AG08395 (cell line): ENCODE measurements at regions not wholly inside any gene's neighbourhood (a gene's known extent, or its start where the extent isn't known, plus 50 kb on each side); places are given as distances from the start of the nearest gene placed in this dataset.

Experiments
- DNase-seq: peaks from one replicate; pipeline ENCODE4 v3.0.0; 2012; ENCODE audit warnings: mixed read lengths, low spot score

DNA sequence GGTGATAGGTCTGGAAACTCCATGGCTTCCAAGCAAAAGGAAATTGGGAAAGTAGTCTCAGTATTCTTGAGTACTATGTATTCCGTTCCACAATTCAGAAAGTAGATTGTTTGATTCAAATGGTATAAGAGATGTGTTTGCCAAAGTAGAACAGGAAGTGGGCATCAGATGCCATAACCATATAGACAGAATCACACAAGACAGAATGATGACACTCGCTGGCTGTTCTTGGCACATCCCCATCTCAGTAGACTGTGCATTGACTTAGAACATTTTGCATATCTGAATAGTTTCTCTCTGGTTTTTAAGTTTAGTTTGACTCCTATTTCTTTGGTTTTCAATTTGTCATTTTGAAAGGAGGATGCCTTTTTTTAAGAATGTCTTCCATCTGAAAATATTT, 221.1 kb upstream of the RGS6 start:
- no peak for DNase-seq

GRCh38 chr14:71711619-71712018, 220.6 kb upstream of the RGS6 start:
- peak; percentile 86 for DNase-seq

DNA sequence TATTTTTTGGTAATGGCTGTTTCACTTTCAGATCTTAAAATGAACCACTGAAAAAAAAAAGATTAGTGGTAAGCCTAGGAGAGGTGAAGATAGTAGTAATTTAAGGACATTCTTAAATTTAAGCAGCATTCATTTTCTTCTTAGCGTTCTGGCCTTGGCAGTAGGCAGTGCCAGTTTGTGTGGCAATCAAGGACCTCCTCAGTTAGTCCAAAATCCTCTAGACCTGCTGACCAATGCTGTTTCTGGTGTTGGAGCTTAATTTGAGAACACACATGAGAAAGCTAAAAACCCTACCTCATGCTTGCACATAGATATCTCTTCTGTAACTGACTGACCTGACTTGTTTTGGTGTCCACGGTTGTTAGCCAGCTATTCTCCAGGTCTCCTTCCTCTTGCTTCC, 219.8 kb upstream of the RGS6 start:
- no peak for DNase-seq

GRCh38 chr14:71713016-71713415, 219.2 kb upstream of the RGS6 start:
- no peak for DNase-seq

DNA sequence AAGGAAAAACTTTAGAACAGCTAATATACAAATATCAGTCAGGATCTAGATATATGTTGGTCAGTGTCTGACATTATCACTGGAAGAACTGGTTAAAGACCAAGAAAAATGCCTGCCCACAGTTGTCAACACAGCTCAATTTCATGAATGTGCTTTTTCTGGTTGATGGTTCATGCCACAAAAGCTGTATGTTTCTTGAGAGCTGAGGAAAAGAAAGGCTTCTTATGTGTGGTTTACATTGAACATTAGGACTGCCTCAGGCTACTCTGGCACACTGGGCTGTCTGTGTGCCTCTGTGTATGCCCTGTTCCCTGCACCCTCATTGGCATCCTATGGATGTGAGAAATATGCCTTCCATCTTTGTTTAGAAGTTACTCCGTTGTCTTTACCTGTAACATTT, 218.8 kb upstream of the RGS6 start:
- DNase-seq, result no peak

GRCh38 chr14:71714225-71714624, 218.0 kb upstream of the RGS6 start:
- peak; percentile 75 for DNase-seq

GRCh38 chr14:71716041-71716772, 216.0 kb upstream of the RGS6 start:
- peak; percentile 47 for DNase-seq

DNA sequence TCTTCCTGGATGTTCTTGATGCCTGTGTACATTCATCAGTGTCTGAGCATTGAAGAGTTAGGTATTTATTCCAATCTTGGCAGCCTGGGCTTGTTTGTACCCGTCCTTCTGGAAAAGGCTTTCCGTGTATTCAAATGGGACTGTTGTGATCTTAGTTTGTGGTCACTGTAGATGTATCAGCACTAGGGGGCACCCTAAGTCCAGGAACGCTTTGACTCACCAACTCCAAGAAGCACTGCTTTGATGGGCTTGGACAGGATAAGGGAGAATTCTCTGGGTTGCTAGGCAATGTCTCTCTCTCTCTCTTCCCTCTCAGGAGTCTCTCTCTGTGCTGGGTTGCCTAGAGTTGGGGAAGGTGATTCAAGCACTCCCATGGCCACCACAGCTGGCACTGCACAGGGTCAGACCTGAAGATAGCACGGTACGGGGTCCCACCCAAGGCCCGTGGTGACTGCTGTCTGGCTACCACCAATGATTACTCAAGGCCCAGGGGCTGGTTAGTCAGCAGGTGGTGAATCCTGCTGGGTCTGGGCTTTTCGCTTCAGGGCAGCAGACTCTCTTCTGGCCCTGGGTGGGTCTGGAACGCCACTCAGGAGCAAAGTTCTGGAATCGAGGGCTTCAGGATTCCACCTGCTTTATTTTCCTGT, 211.1 kb upstream of the RGS6 start:
- DNase-seq, result peak; percentile 72

- DNase-seq, result no peak
Measured at GRCh38 chr14:71721791-71722190, 210.4 kb upstream of the RGS6 start.

- no peak for DNase-seq
Measured at GRCh38 chr14:71722885-71723284, 209.3 kb upstream of the RGS6 start.

DNA sequence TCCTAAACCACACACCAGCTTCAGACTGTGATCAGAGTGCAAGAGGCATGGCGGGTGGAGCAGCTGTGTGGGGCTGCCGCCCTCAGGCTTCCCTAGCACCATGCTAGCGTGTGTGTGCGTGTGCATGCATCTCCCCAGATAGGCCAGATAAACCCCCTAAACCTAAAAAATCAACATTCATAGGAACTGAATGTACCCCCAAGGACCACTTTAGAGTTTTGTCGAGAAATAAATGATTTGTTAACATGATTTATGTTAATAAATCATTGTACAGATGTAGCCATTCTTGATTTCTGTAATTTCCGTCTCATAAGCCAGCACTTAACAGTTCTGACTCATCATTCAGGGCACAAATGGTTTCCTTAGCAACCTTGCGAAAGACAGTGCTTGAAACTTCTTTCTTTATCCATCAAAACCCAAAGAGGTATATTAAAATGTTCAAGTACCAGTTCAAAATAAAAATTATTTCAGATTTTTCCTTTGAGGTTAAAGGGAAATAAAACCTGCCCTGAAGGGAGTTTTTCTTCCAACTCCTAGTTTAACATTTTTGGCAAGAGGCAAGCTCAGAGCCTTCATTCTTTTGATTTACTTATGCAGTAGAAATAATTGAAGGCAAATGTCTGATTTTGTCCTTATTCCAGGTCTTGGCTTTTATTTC, 206.2 kb upstream of the RGS6 start:
- peak; percentile 79 for DNase-seq

GRCh38 chr14:71726580-71727021, 205.6 kb upstream of the RGS6 start:
- peak; percentile 19 for DNase-seq

- DNase-seq, result no peak
Measured at GRCh38 chr14:71728386-71728785, 203.8 kb upstream of the RGS6 start.

- DNase-seq, result no peak
Measured at GRCh38 chr14:71729596-71729995, 202.6 kb upstream of the RGS6 start.

DNA sequence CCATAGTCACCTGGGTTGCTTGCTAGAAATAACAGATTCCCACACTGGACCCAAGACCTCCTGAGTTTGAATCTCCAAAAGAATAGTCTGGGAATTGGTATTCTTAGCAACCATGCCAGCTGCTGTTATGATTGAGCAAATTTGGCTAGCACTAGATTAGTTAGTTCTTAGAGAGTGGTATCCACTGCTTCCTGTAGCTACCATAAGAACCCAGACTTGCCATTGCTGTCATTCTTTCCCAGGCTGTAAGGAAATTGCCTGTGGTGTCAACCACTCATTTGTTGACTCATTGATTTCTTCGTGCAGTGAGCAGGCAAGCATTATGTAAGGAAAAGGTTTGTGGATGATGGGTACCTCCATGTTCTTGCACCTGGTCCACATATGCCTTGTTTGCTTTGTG, 201.8 kb upstream of the RGS6 start:
- DNase-seq, result peak; percentile 26

- no peak for DNase-seq
Measured at GRCh38 chr14:71731096-71731495, 201.1 kb upstream of the RGS6 start.

DNA sequence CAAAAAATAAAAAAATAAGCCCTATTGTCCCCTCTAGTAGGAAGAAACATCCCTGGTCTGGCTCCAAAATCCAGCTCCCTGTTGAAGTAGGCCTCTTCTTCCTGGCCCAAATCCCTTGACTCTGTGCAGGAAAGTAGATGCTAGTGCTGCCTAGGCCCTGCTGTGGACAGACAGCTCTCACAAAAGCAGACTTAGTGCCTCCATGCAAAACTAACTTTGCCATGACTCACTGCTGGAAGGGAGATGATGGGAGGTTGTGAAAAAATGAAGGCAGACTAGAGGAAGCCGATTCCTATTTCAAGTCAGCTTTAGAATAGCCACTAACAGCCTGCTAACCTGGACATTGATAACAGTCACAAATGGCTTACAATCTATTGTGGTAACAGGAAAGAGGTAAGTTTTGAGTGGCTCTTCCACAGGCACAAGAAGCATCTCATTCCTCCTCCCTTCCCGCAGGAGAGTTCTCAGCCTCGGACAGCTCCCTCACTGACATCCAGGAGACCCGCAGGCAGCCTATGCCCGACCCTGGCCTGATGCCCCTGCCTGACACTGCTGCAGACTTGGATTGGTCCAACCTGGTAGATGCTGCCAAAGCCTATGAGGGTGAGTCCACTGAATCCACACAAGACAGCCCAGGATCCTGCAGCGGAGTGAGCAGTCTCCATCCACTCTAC, 198.9 kb upstream of the RGS6 start:
- peak; percentile 69 for DNase-seq

- no peak for DNase-seq
Measured at GRCh38 chr14:71734076-71734475, 198.2 kb upstream of the RGS6 start.

- no peak for DNase-seq
Measured at GRCh38 chr14:71734885-71735284, 197.3 kb upstream of the RGS6 start.

GRCh38 chr14:71737760-71738159, 194.5 kb upstream of the RGS6 start:
- DNase-seq, result no peak

DNA sequence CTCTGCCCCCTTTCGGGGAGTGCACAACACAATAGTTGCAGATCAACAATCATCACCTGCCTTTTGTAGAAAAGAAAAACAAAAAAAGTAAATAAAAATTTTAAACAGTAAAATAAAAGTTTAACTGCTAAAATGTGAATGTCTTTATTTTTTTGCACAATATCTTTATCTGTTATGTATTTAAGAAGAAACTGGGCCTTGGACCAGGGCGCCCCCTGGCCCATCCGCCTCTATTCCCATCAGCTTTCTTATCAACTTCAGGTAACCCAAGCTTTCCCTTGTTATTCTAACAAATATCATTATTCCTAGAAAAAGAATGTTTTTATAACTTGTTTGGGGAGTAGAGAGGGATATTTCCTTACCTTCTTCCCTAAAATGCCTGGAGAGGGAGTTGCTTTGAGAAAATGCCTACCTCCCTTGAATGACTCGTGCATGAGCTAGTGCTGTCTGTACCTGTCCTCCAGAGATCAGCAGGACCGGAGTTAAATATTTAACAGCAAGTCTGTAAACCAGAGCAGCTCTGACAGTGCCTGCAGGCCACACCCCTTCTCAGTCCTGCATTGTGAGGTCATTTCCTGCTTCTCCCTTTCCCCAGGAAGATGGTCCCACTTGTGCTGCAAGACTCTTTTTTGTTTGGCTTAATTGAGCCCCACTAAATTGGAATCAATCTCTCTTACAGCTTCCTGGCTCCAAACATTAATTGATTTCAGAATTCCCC, 192.8 kb upstream of the RGS6 start:
- DNase-seq, result no peak

- DNase-seq, result no peak
Measured at GRCh38 chr14:71741241-71741640, 191.0 kb upstream of the RGS6 start.
